CD4-positive, alpha-beta memory T cell (primary cell): ENCODE measurements at regions not wholly inside any gene's neighbourhood (a gene's known extent, or its start where the extent isn't known, plus 50 kb on each side); places are given as distances from the start of the nearest gene placed in this dataset.

Experiments
- CTCF ChIA-PET: fragments of 350-600 bp; sonication (Branson Sonifier 250); formaldehyde crosslinking; loops from one replicate; lab custom pipeline; 2021; ENCODE audit warnings: inconsistent platforms; ENCODE audit not compliant: partially characterized antibody; lab: Charles Lee
- POLR2A ChIA-PET: fragments of 350-600 bp; sonication (Branson Sonifier 250); formaldehyde crosslinking; loops from one replicate; lab custom pipeline; 2021; ENCODE audit not compliant: partially characterized antibody; lab: Charles Lee
- DNase-seq, 5 donors: peaks; one replicate each; pipeline versions ENCODE4 v3.0.0 to v3.0.0-alpha.2; 2020 to 2022; ENCODE audit warnings: mixed read lengths in 1 of 5
- H3K27ac ChIP-seq: one replicate; pipeline ENCODE4 v1.7.0; 2013; ENCODE audit warnings: low read depth, low read length
- H3K27me3 ChIP-seq: 2 replicates; pipeline ENCODE4 v1.7.0; 2013; ENCODE audit warnings: mild to moderate bottlenecking, low read length, moderate library complexity; ENCODE audit not compliant: insufficient read depth
- H3K36me3 ChIP-seq: 2 replicates; pipeline ENCODE4 v1.7.0; 2013; ENCODE audit warnings: mild to moderate bottlenecking, low read length, moderate library complexity; ENCODE audit not compliant: insufficient read depth
- H3K4me1 ChIP-seq: 2 replicates; pipeline ENCODE4 v1.7.0; 2013; ENCODE audit warnings: mild to moderate bottlenecking, low read length, moderate library complexity; ENCODE audit not compliant: insufficient read depth
- H3K4me3 ChIP-seq, 2 donors: one replicate each; pipeline ENCODE4 v1.7.0; 2013; ENCODE audit warnings: low read length in 2 of 2, mild to moderate bottlenecking in 1 of 2
- H3K9me3 ChIP-seq, 2 donors: one replicate each; pipeline ENCODE4 v1.7.0; 2013; ENCODE audit warnings: low read length in 2 of 2, control low read depth in 1 of 2; ENCODE audit not compliant: control insufficient read depth in 1 of 2
- H3K27ac Mint-ChIP-seq, 7 donors: one replicate each; pipeline ENCODE4 v1.8.0; 2020 to 2021; ENCODE audit warnings: mixed read lengths in 7 of 7, mild to moderate bottlenecking in 6 of 7, inconsistent platforms in 3 of 7, moderate library complexity in 3 of 7
- H3K27me3 Mint-ChIP-seq, 2 donors: one replicate each; pipeline ENCODE4 v1.8.0; 2020 to 2021; ENCODE audit warnings: mixed read lengths in 2 of 2
- H3K36me3 Mint-ChIP-seq, 2 donors: one replicate each; pipeline ENCODE4 v1.8.0; 2020 to 2021; ENCODE audit warnings: mixed read lengths in 2 of 2, inconsistent platforms in 1 of 2, mild to moderate bottlenecking in 1 of 2
- H3K4me1 Mint-ChIP-seq, 4 donors: one replicate each; pipeline ENCODE4 v1.8.0; 2020 to 2021; ENCODE audit warnings: mixed read lengths in 4 of 4, mild to moderate bottlenecking in 1 of 4
- H3K4me3 Mint-ChIP-seq, 8 donors: one replicate each; pipeline ENCODE4 v1.8.0; 2020 to 2021; ENCODE audit warnings: mixed read lengths in 8 of 8, mild to moderate bottlenecking in 7 of 8, moderate library complexity in 6 of 8, inconsistent platforms in 3 of 8
- H3K9me3 Mint-ChIP-seq, 8 donors: one replicate each; pipeline ENCODE4 v1.8.0; 2020 to 2021; ENCODE audit warnings: mixed read lengths in 8 of 8, mild to moderate bottlenecking in 5 of 8, inconsistent platforms in 3 of 8, moderate library complexity in 1 of 8
- intact Hi-C: fragments of 100-400 bp; cut with micrococcal nuclease; formaldehyde crosslinking; loops from one replicate; pipeline ENCODE4 v1.15.1; 2023

- Mint-ChIP-seq H3K4me1 (no peaks in the 10 kb centered on the region), H3K27ac (no peak overlapping the region), H3K9me3 (no peaks in the 10 kb centered on the region), H3K4me3 (no peak overlapping the region), H3K36me3 (no peaks in the 10 kb centered on the region), H3K27me3 (peaks cover 11 to 29% of the 10 kb centered on the region in 2 donors)
- ChIA-PET CTCF (no interaction called here), POLR2A (no interaction called here)
- Histone ChIP-seq H3K27me3 (no peaks in the 10 kb centered on the region), H3K36me3 (no peaks in the 10 kb centered on the region), H3K4me1 (no peaks in the 10 kb centered on the region), H3K9me3 (no peaks in the 10 kb centered on the region), H3K4me3 (no peak overlapping the region), H3K27ac (no peak overlapping the region)
- intact Hi-C loops, result no loop called here
- DNase-seq, result no peak
These were observed 153.9 kb upstream of the LMO4 start for GRCh38 chr1:87174724-87175245.

- no peak overlapping the region for H3K27ac Mint-ChIP-seq
- Histone ChIP-seq H3K9me3 (no peaks in the 10 kb centered on the region), H3K4me3 (no peak overlapping the region), H3K27ac (no peak overlapping the region), H3K27me3 (no peaks in the 10 kb centered on the region), H3K36me3 (no peaks in the 10 kb centered on the region), H3K4me1 (no peaks in the 10 kb centered on the region)
- H3K4me3 Mint-ChIP-seq, result no peak overlapping the region
- ChIA-PET POLR2A (no interaction called here), CTCF (no interaction called here)
- H3K36me3 Mint-ChIP-seq, result no peaks in the 10 kb centered on the region
- peaks cover 11 to 28% of the 10 kb centered on the region in 2 donors for H3K27me3 Mint-ChIP-seq
- no peaks in the 10 kb centered on the region for H3K9me3 Mint-ChIP-seq
- intact Hi-C loops, result no loop called here
- no peaks in the 10 kb centered on the region for H3K4me1 Mint-ChIP-seq
- DNase-seq, result no peak
These were observed 152.6 kb upstream of the LMO4 start for GRCh38 chr1:87176087-87176486.

DNA sequence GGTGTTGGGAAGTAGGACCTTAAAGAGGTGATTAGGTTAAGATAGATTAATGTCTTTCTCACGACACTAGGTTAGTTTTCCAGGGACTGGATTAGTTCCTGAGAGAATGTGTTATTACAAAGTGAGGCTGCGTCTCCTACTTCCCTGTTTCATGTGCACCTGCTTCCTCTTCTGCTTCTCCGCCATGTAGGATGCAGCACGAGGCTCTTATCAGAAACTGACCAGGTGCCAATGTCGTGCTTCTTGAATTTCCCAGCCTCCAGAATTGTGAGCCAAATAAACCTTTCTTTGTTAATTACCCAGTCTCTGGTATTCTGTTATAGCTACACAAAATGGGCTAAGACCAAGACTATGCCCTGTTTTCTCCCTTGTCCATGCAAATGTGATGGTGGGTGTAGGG is 152.2 kb upstream of the LMO4 start:
- ChIA-PET CTCF (no interaction called here), POLR2A (no interaction called here)
- DNase-seq, result no peak
- Histone ChIP-seq H3K4me1 (no peaks in the 10 kb centered on the region), H3K4me3 (no peak overlapping the region), H3K27me3 (no peaks in the 10 kb centered on the region), H3K27ac (no peak overlapping the region), H3K36me3 (no peaks in the 10 kb centered on the region), H3K9me3 (no peaks in the 10 kb centered on the region)
- Mint-ChIP-seq H3K4me1 (no peaks in the 10 kb centered on the region), H3K4me3 (no peak overlapping the region), H3K9me3 (no peaks in the 10 kb centered on the region), H3K27ac (no peak overlapping the region), H3K36me3 (no peaks in the 10 kb centered on the region), H3K27me3 (peaks cover 11 to 30% of the 10 kb centered on the region in 2 donors)
- intact Hi-C loops, result no loop called here

- H3K27ac Mint-ChIP-seq, result no peak overlapping the region
- intact Hi-C loops, result no loop called here
- no peak overlapping the region for H3K4me3 Mint-ChIP-seq
These were observed 150.2 kb upstream of the LMO4 start for GRCh38 chr1:87178441-87178840.

DNA sequence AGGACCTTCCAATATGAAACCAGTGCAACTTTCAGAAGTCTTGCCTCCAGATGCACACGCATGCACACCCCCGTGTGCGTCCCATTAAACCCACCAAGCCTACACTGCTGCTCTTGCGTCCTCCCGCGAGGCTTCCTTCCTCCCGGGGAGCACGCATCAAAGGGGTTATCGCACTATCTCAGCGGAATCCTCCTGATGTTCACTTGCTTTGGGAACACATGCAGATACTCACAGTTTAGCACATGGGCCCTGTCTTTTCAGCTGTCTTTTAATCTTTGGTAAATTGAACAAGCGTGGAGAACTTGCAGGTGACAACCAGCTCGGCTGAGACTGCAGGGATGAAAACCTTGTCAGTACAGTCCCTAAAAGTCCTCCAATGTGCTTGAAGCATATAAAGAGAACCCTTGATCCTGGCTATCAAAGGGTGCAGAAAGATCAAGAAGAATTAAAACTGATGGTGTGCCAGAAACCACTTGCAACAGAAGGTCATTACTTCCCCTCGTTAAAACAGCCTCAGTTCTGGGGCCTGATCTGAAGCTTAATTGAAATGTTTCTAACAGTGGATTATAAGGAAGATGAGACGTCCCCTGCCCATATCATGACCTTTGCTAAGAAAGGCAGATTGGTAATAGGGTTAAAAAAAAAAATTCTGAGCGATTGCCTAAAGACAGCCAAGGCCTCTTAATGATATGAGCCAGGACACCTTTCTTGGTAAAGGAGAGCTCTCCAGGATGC is 149.4 kb upstream of the LMO4 start:
- no peak overlapping the region for H3K4me3 ChIP-seq
- H3K9me3 Mint-ChIP-seq, result no peaks in the 10 kb centered on the region
- DNase-seq, result no peak
- ChIA-PET POLR2A (no interaction called here), CTCF (no interaction called here)
- H3K27me3 Mint-ChIP-seq, result peaks cover 14 to 21% of the 10 kb centered on the region in 2 donors
- H3K36me3 ChIP-seq, result no peaks in the 10 kb centered on the region
- H3K4me1 ChIP-seq, result no peaks in the 10 kb centered on the region
- no peaks in the 10 kb centered on the region for H3K36me3 Mint-ChIP-seq
- no peak overlapping the region for H3K4me3 Mint-ChIP-seq
- H3K9me3 ChIP-seq, result no peaks in the 10 kb centered on the region
- H3K27ac ChIP-seq, result no peak overlapping the region
- no peaks in the 10 kb centered on the region for H3K4me1 Mint-ChIP-seq
- intact Hi-C loops, result no loop called here
- no peaks in the 10 kb centered on the region for H3K27me3 ChIP-seq
- no peak overlapping the region for H3K27ac Mint-ChIP-seq

More at GRCh38 chr1:87178441-87178840, 150.2 kb upstream of the LMO4 start:
- H3K4me1 Mint-ChIP-seq, result no peaks in the 10 kb centered on the region
- Histone ChIP-seq H3K36me3 (no peaks in the 10 kb centered on the region), H3K4me3 (no peak overlapping the region), H3K9me3 (no peaks in the 10 kb centered on the region), H3K27me3 (no peaks in the 10 kb centered on the region), H3K27ac (no peak overlapping the region), H3K4me1 (no peaks in the 10 kb centered on the region)
- ChIA-PET CTCF (no interaction called here), POLR2A (no interaction called here)
- H3K9me3 Mint-ChIP-seq, result no peaks in the 10 kb centered on the region
- no peak for DNase-seq
- no peaks in the 10 kb centered on the region for H3K36me3 Mint-ChIP-seq
- H3K27me3 Mint-ChIP-seq, result peaks cover 10 to 23% of the 10 kb centered on the region in 2 donors

DNA sequence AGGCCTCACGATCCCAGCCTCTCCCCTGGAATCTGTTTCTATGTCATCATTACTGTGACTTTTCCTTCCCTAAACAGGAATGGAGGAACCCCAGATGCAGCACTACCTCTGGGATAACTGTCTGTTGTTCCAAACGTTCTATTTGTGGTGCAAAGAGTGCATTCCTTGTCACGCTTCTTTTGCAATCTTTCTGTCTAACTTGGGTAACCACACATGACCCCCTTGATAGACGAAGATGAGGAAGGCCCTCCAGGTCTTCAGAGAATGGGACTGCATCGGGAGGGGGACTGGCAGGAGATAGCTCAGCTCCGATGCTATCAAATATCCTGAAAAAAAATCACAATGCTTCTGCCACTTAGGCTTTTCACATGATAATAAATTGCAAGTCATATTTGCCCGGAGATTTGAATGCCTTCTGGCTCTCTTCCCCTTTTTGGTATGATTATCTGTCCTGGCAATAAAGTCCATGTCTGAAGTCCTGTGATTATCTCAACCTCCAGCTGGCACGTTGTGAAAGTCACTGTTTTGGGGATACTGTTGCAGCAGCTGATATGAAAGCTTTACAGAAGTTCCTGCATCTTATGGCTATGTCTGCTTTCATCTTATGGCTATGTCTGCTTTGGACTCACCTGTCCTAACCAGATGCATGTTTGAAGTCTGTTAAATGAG is 148.7 kb upstream of the LMO4 start:
- POLR2A ChIA-PET, result no interaction called here
- Mint-ChIP-seq H3K27me3 (peaks cover 16 to 19% of the 10 kb centered on the region in 2 donors), H3K4me1 (no peaks in the 10 kb centered on the region)

DNA sequence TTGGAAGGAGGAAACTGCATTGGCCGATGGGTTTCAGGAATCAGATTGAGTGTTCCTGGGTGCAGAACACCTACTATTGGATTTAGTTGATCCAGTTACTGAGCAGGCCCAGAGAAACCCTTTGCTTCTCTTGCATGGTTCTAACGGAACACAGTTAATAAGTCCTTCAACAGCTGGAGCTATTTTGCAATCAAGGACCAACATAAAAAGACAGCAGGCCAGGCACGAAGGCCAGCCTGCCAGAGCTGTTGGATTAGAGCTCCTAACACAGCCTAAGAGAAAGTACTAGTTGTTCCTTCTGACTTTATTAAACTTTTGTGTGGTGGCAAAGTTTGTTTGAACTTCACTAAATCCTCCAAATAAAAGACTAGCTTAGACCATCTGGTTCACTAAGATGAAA is 148.0 kb upstream of the LMO4 start:
- Mint-ChIP-seq H3K36me3 (no peaks in the 10 kb centered on the region), H3K27ac (no peak overlapping the region), H3K9me3 (no peaks in the 10 kb centered on the region), H3K4me3 (no peak overlapping the region), H3K4me1 (no peaks in the 10 kb centered on the region), H3K27me3 (peaks cover 17 to 19% of the 10 kb centered on the region in 2 donors)
- DNase-seq, result no peak
- intact Hi-C loops, result no loop called here
- CTCF ChIA-PET, result no interaction called here
- Histone ChIP-seq H3K27ac (no peak overlapping the region), H3K27me3 (no peaks in the 10 kb centered on the region), H3K4me1 (no peaks in the 10 kb centered on the region), H3K9me3 (no peaks in the 10 kb centered on the region), H3K36me3 (no peaks in the 10 kb centered on the region), H3K4me3 (no peak overlapping the region)
- POLR2A ChIA-PET, result no interaction called here

More for the DNA sequence above, 148.7 kb upstream of the LMO4 start:
- H3K27ac ChIP-seq, result no peak overlapping the region
- no peaks in the 10 kb centered on the region for H3K36me3 ChIP-seq
- H3K27me3 ChIP-seq, result no peaks in the 10 kb centered on the region
- no peaks in the 10 kb centered on the region for H3K9me3 ChIP-seq
- CTCF ChIA-PET, result no interaction called here
- no peaks in the 10 kb centered on the region for H3K9me3 Mint-ChIP-seq
- no peak overlapping the region for H3K4me3 Mint-ChIP-seq
- H3K4me3 ChIP-seq, result no peak overlapping the region
- no peaks in the 10 kb centered on the region for H3K36me3 Mint-ChIP-seq
- H3K27ac Mint-ChIP-seq, result no peak overlapping the region
- no peak for DNase-seq
- intact Hi-C loops, result no loop called here
- no peaks in the 10 kb centered on the region for H3K4me1 ChIP-seq
